GM18858 (cell line): ENCODE measurements at regions not wholly inside any gene's neighbourhood (a gene's known extent, or its start where the extent isn't known, plus 50 kb on each side); places are given as distances from the start of the nearest gene placed in this dataset.

Source experiments
- ATAC-seq: cut with Tn5 transposase; IDR thresholded peaks from one replicate; pipeline ENCODE4 v1.9.1; 2021; ENCODE audit not compliant: unreplicated experiment

GRCh38 chr2:234438305-234438977 is 58.4 kb downstream of the ARL4C start:
- no peak for ATAC-seq

GRCh38 chr2:234437642-234438304 is 59.1 kb downstream of the ARL4C start:
- no peak for ATAC-seq

GRCh38 chr2:234436482-234436837 is 60.4 kb downstream of the ARL4C start:
- ATAC-seq, result no peak

GRCh38 chr2:234435836-234436481 is 60.9 kb downstream of the ARL4C start:
- ATAC-seq, result no peak

GRCh38 chr2:234433201-234433600 is 63.7 kb downstream of the ARL4C start:
- ATAC-seq, result no peak

- no peak for ATAC-seq
Observed at GRCh38 chr2:234430871-234431270, 66.0 kb downstream of the ARL4C start.

- no peak for ATAC-seq
Observed at GRCh38 chr2:234429265-234429664, 67.6 kb downstream of the ARL4C start.

- ATAC-seq, result no peak
Observed at GRCh38 chr2:234427081-234428061, 69.5 kb downstream of the ARL4C start.

- peak; percentile 20 for ATAC-seq
Observed at GRCh38 chr2:234426616-234427015, 70.3 kb downstream of the ARL4C start.

GRCh38 chr2:234425639-234426603 is 71.0 kb downstream of the ARL4C start:
- ATAC-seq, result peak; percentile 77

- ATAC-seq, result no peak
Observed at GRCh38 chr2:234423884-234424283, 73.0 kb downstream of the ARL4C start.

- ATAC-seq, result no peak
Observed at GRCh38 chr2:234422981-234423431, 73.9 kb downstream of the ARL4C start.

GRCh38 chr2:234422273-234422732 is 74.6 kb downstream of the ARL4C start:
- no peak for ATAC-seq

GRCh38 chr2:234420408-234420807 is 76.5 kb downstream of the ARL4C start:
- ATAC-seq, result no peak

- ATAC-seq, result no peak
Observed at GRCh38 chr2:234419726-234420125, 77.2 kb downstream of the ARL4C start.

GRCh38 chr2:234415706-234416105 is 81.2 kb downstream of the ARL4C start:
- no peak for ATAC-seq

- no peak for ATAC-seq
Observed at GRCh38 chr2:234414596-234414995, 82.3 kb downstream of the ARL4C start.

- ATAC-seq, result no peak
Observed at GRCh38 chr2:234412726-234413125, 84.2 kb downstream of the ARL4C start.

GRCh38 chr2:234411793-234412192 is 85.1 kb downstream of the ARL4C start:
- no peak for ATAC-seq

- no peak for ATAC-seq
Observed at GRCh38 chr2:234410526-234410925, 86.4 kb downstream of the ARL4C start.
